ENCODE measurements at regions not wholly inside any gene's neighbourhood (a gene's known extent, or its start where the extent isn't known, plus 50 kb on each side); places are given as distances from the start of the nearest gene placed in this dataset.

DNA sequence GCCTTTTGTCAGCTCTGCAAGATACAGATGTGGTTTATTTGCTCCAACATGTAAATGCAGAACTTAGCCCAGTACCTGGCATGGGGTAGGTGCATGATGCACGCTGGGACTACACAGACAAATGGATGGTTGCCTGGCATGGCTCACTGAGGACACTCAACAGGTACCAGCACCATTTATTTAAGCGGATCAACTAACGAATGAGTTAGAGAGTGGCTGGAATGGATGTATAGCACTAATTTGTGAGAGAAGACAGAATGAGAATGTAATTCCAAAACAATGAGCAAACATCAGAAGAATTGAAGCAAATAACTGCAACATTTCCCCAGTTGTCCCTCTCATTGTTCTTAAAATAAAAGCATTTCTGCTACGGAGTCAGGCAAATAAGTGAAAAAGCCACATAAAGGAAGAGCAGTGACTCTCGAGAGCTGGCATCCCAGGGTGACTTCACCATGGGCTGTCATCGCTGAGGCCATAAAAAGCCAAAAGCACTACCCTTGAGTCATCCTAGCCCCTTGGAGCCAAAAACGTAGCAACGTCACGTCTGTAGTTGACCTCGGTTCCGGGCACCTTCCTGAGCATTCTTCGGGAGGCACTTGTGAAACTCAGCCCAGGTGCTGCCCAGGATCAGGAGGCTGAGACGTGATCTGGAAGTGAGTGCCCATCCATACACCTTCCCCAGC is 290.3 kb downstream of the NSG2 start:
- no peaks in the 10 kb centered on the region for H3K36me3 ChIP-seq
- DNase-seq (ENCODE audit: low read depth in 1 of 2, low spot score in 2 of 2) = peak; percentile 67 to 75
- H3K27me3 ChIP-seq (replicated peaks) = no peaks in the 10 kb centered on the region
- no peaks in the 10 kb centered on the region; the same call in 1 of the 2 replicates for H3K9me3 ChIP-seq (replicated peaks)
- H3K4me3 ChIP-seq = peak overlapping the region; percentile 27
- H3K27ac ChIP-seq = peak overlapping the region; percentile 52
- H3K4me1 ChIP-seq (replicated peaks) = peaks cover 21% of the 10 kb centered on the region

GRCh38 chr5:174336479-174336878 is 291.0 kb downstream of the NSG2 start:
- H3K36me3 ChIP-seq = no peaks in the 10 kb centered on the region
- H3K4me1 ChIP-seq (replicated peaks) = peaks cover 21% of the 10 kb centered on the region
- H3K4me3 ChIP-seq = peak overlapping the region; percentile 27
- H3K9me3 ChIP-seq (replicated peaks) = no peaks in the 10 kb centered on the region; the same call in 1 of the 2 replicates
- DNase-seq (ENCODE audit: low read depth in 1 of 2, low spot score in 2 of 2) = no peak
- no peaks in the 10 kb centered on the region for H3K27me3 ChIP-seq (replicated peaks)
- H3K27ac ChIP-seq = peak overlapping the region; percentile 52

DNA sequence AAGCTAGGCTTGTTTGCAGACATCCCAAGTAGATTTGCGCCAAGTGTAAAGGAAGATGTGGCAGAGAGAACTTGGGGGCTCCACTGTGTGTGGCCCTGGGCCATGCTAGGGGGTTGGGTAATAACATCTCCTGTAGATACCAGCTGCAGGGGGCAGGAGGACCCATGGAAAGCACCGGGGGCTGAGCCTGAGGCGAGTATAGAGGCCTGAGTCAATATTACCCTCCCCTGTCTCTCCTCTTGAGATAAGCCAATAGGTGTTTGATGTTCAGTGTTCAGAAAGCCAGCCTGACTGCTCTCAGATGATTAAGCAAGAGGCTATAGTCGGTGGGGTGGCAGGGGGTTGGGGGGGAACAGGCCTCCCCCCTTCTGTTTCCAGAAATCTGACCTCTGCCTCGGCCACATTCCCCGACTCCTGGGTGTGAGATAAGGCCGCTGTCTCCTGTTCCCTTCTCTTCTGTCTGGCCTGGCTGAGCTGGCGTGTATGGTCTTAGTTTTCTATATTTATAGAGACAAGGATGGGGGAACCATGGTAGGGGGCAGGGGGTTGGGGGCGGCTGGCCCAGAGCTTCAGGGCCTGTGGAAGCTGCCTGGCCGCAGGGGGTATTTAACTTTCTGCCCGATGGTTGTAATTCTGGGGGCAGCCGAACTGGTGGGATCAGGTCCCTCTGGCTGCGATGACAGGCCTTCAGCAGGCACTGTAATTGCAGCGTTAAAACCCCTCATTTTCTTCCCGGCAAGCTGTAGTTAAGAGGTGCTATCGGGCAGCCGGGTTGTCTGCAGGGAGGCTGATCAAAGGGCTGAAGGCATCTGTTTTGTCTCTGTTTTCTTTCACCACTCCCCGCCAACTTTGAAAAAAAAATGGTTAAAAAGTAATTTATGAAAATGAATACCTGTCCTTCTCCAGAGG is 292.0 kb downstream of the NSG2 start:
- no peak overlapping the region for H3K27ac ChIP-seq
- H3K27me3 ChIP-seq (replicated peaks) = no peaks in the 10 kb centered on the region
- peak overlapping the region; percentile 27 for H3K4me3 ChIP-seq
- no peak for DNase-seq (ENCODE audit: low read depth in 1 of 2, low spot score in 2 of 2)
- H3K9me3 ChIP-seq (replicated peaks) = no peaks in the 10 kb centered on the region
- H3K36me3 ChIP-seq = no peaks in the 10 kb centered on the region
- H3K4me1 ChIP-seq (replicated peaks) = peaks cover 21% of the 10 kb centered on the region

DNA sequence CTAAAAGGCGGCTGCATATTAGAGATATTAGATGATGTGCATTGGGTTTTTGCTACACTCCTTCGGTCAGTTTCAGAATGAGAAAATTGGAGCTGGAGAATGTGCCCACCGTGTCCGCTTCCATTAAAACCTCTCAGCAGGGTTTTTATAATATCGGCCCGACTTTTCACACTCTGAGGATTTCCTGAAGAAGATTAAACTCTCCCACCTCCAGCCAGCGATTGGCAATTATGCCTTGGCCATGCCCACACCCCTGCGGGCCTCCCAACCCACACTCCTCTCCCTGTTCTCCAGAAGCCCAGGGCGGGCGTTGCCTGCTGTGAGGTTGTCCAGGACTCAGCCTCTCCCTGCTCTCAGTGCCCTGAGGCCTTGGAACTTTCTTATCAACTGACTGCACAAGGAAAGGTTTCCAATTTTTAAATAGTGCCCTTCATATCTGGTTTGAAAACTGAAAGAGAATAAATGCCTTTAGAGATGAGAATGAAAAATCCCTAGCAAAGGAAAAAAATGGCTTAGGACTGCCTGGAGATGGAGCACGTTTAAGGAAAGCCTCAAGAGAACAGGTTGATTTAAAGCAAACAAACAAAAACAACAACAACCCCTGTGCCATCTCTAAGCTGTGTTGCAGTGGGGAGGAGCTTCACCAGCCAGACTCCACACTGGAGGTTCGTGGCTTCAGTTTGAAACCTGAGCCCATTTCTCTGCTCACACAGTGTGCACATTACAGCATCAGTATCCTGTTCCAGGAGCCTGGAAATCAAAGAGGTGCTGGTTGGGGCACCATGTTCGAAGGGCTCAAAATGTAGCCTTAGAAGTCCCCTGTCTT is 292.9 kb downstream of the NSG2 start:
- H3K4me1 ChIP-seq (replicated peaks) = peaks cover 21% of the 10 kb centered on the region
- H3K27me3 ChIP-seq (replicated peaks) = no peaks in the 10 kb centered on the region
- DNase-seq (ENCODE audit: low read depth in 1 of 2, low spot score in 2 of 2) = no peak
- H3K36me3 ChIP-seq = no peaks in the 10 kb centered on the region
- H3K27ac ChIP-seq = no peak overlapping the region
- no peaks in the 10 kb centered on the region for H3K9me3 ChIP-seq (replicated peaks)
- no peak overlapping the region for H3K4me3 ChIP-seq

DNA sequence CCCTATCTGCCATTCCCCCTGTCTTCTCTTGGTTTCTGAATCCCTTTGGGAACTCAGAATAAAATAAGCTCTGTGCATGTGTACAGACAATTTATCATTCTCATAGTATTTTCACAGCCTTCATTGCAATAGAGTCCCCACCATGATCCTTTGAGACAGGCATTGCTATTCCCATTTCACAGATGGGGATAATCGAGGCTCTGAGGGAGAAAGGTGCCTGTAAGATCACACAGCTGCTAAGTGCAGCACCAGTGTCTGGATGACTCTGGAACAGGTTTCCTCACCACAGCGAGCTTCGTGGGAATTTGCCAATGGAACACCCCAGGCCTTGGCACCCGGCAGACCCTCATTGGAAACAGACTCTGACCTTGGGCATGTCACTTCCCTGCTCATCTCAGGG is 293.6 kb downstream of the NSG2 start:
- Histone ChIP-seq H3K27ac (no peak overlapping the region), H3K4me1 (replicated peaks) (peaks cover 21% of the 10 kb centered on the region), H3K4me3 (no peak overlapping the region), H3K9me3 (replicated peaks) (no peaks in the 10 kb centered on the region), H3K36me3 (no peaks in the 10 kb centered on the region), H3K27me3 (replicated peaks) (no peaks in the 10 kb centered on the region)
- no peak for DNase-seq (ENCODE audit: low read depth in 1 of 2, low spot score in 2 of 2)

GRCh38 chr5:174340226-174340625 is 294.7 kb downstream of the NSG2 start:
- peaks cover 20% of the 10 kb centered on the region for H3K4me1 ChIP-seq (replicated peaks)
- H3K4me3 ChIP-seq = no peak overlapping the region
- H3K27me3 ChIP-seq (replicated peaks) = no peaks in the 10 kb centered on the region
- no peaks in the 10 kb centered on the region for H3K9me3 ChIP-seq (replicated peaks)
- H3K36me3 ChIP-seq = no peaks in the 10 kb centered on the region
- H3K27ac ChIP-seq = no peak overlapping the region
- DNase-seq (ENCODE audit: low read depth in 1 of 2, low spot score in 2 of 2) = no peak

- DNase-seq (ENCODE audit: low read depth in 1 of 2, low spot score in 2 of 2) = no peak
- H3K36me3 ChIP-seq = no peaks in the 10 kb centered on the region
- H3K27ac ChIP-seq = no peak overlapping the region
Measured at GRCh38 chr5:174342696-174343095, 297.2 kb downstream of the NSG2 start.

DNA sequence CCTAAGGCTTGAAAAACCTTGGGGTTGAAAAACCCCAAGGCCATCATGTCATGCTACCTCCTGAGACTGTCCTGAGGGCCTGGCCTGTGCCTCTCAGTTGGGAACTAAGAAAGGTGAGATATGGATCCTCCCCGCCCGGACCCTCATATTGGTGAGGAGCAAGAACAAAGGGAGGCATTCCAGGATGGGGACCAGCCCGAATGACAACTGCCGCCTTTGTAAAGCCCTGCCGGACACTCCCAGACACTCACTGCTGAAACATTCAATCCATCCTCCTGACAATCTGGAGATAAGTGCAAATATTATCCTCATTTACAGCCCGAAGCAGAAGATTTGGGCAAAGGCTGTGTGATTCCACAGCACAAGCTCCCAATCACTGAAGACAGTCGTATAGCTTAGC is 298.3 kb downstream of the NSG2 start:
- Histone ChIP-seq H3K36me3 (no peaks in the 10 kb centered on the region), H3K4me1 (replicated peaks) (no peaks in the 10 kb centered on the region), H3K9me3 (replicated peaks) (0 out of 2 replicates have a peak, but pooled peaks cover 4% of the 10 kb centered on the region), H3K27ac (no peak overlapping the region), H3K4me3 (no peak overlapping the region), H3K27me3 (replicated peaks) (no peaks in the 10 kb centered on the region)
- no peak for DNase-seq (ENCODE audit: low read depth in 1 of 2, low spot score in 2 of 2)

More at GRCh38 chr5:174342696-174343095, 297.2 kb downstream of the NSG2 start:
- Histone ChIP-seq H3K9me3 (replicated peaks) (0 out of 2 replicates have a peak, but pooled peaks cover 4% of the 10 kb centered on the region), H3K27me3 (replicated peaks) (no peaks in the 10 kb centered on the region), H3K4me3 (no peak overlapping the region), H3K4me1 (replicated peaks) (no peaks in the 10 kb centered on the region)

DNA sequence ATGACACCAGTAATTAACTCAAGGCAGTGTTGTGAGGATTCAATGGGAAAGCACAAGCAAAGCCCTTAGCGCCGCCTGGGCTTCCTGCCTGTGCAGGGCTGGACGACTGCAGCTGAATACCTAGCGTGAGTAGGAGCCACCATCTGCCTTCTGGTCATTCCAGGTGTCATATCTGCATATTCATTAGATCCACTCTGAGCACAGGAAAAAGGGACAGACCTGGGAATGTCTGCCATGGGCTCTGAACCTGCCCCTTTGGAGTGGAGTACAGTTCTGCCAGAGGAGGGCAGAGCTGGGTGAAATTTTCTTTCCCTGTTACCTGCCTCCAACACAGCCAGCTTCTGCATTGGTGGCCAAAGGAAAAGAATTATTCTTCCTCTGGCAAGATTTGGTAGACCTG is 298.8 kb downstream of the NSG2 start:
- no peak for DNase-seq (ENCODE audit: low read depth in 1 of 2, low spot score in 2 of 2)
- no peaks in the 10 kb centered on the region for H3K4me1 ChIP-seq (replicated peaks)
- no peak overlapping the region for H3K4me3 ChIP-seq

DNA sequence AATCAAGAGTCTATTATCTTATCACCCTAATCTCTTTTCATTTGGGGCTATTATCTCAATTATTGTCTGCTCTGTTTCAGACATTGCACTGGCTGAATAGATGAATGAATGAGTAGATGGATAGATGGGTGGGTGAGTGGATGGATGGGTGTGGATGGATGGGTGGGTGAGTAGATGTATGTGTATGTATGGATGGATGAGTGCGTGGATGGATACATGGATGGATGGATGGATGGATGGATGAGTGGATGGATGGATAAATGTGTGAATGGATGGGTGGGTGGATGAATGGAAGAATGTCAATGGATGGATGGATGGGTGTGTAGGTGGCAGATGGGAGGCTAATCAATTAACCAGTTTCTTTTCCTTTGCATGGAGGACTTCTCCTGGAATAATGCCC is 301.7 kb downstream of the NSG2 start:
- no peaks in the 10 kb centered on the region for H3K36me3 ChIP-seq
- no peaks in the 10 kb centered on the region for H3K27me3 ChIP-seq (replicated peaks)
- 0 out of 2 replicates have a peak, but pooled peaks cover 4% of the 10 kb centered on the region for H3K9me3 ChIP-seq (replicated peaks)

More for the DNA sequence above, 298.8 kb downstream of the NSG2 start:
- no peak overlapping the region for H3K27ac ChIP-seq
- H3K9me3 ChIP-seq (replicated peaks) = 0 out of 2 replicates have a peak, but pooled peaks cover 4% of the 10 kb centered on the region
- H3K36me3 ChIP-seq = no peaks in the 10 kb centered on the region
- no peaks in the 10 kb centered on the region for H3K27me3 ChIP-seq (replicated peaks)

DNA sequence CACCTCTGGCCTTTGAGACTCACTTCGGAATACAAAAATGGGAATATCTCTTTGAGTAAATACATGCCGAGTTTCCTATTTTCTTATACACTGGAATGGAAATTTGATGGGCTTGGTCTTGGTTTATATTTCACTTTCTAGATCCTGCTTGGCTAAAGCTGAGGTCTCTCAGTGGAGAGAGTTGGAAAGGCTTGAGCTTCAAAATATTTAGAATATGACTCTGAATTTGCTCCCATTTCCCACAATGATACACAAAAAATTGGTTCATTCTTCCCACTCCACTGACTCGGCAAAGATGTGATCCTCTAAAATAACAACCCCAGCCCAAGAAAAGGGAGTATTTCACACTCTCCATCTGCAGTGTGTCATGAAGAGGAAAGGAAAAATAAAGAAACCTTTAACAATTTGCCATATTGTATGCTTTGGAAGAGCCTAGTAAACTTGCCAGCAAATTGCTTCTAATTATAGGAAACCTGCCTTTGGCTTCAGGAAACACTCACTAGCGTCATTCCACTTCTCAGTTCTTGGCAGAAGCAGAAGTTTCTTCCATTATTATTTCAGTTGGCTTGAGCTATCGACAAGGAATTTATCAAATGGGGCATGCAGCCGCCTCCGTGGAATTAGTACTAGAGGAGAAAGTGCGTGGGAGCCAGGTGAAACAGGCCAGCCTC is 302.9 kb downstream of the NSG2 start:
- H3K4me1 ChIP-seq (replicated peaks) = no peaks in the 10 kb centered on the region
- no peaks in the 10 kb centered on the region; the same call in 1 of the 2 replicates for H3K27me3 ChIP-seq (replicated peaks)
- no peaks in the 10 kb centered on the region for H3K36me3 ChIP-seq
- no peak overlapping the region for H3K4me3 ChIP-seq
- H3K27ac ChIP-seq = no peak overlapping the region
- 0 out of 2 replicates have a peak, but pooled peaks cover 4% of the 10 kb centered on the region for H3K9me3 ChIP-seq (replicated peaks)
- DNase-seq (ENCODE audit: low read depth in 1 of 2, low spot score in 2 of 2) = no peak

More for the DNA sequence above, 301.7 kb downstream of the NSG2 start:
- no peak overlapping the region for H3K27ac ChIP-seq
- no peak for DNase-seq (ENCODE audit: low read depth in 1 of 2, low spot score in 2 of 2)
- H3K4me3 ChIP-seq = no peak overlapping the region
- H3K4me1 ChIP-seq (replicated peaks) = no peaks in the 10 kb centered on the region

- Histone ChIP-seq H3K4me1 (replicated peaks) (peaks cover 11% of the 10 kb centered on the region), H3K36me3 (no peaks in the 10 kb centered on the region), H3K27me3 (replicated peaks) (no peaks in the 10 kb centered on the region; the same call in 1 of the 2 replicates), H3K4me3 (no peak overlapping the region), H3K9me3 (replicated peaks) (peaks cover 7% of the 10 kb centered on the region; the same call in 1 of the 2 replicates), H3K27ac (no peak overlapping the region)
- DNase-seq (ENCODE audit: low read depth in 1 of 2, low spot score in 2 of 2) = no peak
Measured at GRCh38 chr5:174352681-174353080, 307.2 kb downstream of the NSG2 start.

DNA sequence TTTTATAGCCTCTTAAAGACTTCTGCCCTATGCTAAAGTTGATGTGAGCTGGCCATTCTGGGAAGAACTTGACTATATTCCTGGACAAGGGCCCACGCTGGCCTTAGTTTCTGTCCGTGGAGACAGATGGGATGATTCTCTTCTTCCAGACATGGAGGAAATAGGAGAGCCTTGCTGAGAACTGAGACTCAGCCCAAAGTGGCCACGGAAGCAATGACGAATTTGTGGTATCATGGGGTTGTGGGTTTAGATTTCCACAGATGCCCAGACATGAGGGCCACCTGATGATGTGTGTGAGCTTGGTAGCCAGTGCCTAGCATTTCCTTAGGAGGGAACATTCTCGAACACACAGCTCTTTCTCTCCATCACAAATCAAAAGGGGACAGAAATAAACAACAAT is 309.1 kb downstream of the NSG2 start:
- Histone ChIP-seq H3K36me3 (no peaks in the 10 kb centered on the region), H3K4me1 (replicated peaks) (peaks cover 18% of the 10 kb centered on the region), H3K9me3 (replicated peaks) (peaks cover 7% of the 10 kb centered on the region), H3K4me3 (no peak overlapping the region), H3K27me3 (replicated peaks) (no peaks in the 10 kb centered on the region; the same call in 1 of the 2 replicates), H3K27ac (peak overlapping the region; percentile 27)
- no peak for DNase-seq (ENCODE audit: low read depth in 1 of 2, low spot score in 2 of 2)

Data from SJSA1 (cell line).